Breast epithelium (tissue), 3 donors: ENCODE measurements at regions not wholly inside any gene's neighbourhood (a gene's known extent, or its start where the extent isn't known, plus 50 kb on each side); places are given as distances from the start of the nearest gene placed in this dataset.

ENCODE experiments used
- CTCF ChIP-seq, 3 donors: fragments of 450-650 bp; IDR thresholded peaks; one replicate each; pipeline ENCODE4 v1.5.1; 2016 to 2017; ENCODE audit warnings: antibody characterized with exemption in 3 of 3, mild to moderate bottlenecking in 3 of 3, moderate library complexity in 3 of 3
- POLR2A ChIP-seq: fragments of 450-650 bp; IDR thresholded peaks from one replicate; pipeline ENCODE4 v1.6.1; 2016; ENCODE audit warnings: antibody characterized with exemption, mild to moderate bottlenecking, moderate library complexity

GRCh38 chr22:47552541-47553205, 790.2 kb downstream of the TBC1D22A start:
- no peak for TF ChIP-seq CTCF (IDR thresholded peaks at IDR 0.05)
- no peak for TF ChIP-seq POLR2A
